GM18951 (cell line): ENCODE measurements at regions not wholly inside any gene's neighbourhood (a gene's known extent, or its start where the extent isn't known, plus 50 kb on each side); places are given as distances from the start of the nearest gene placed in this dataset.
"Not testable (repeated sequence)": the region's sequence is repeated elsewhere in the genome, so short reads cannot be mapped to it uniquely, and the experiment has no call there.

ENCODE experiments used
- POLR2A ChIP-seq: IDR thresholded peaks from 4 replicates; pipeline ENCODE4 v1.6.1; 2011; ENCODE audit warnings: mild to moderate bottlenecking; ENCODE audit not compliant: insufficient read length, insufficient read depth; ENCODE audit errors: extremely low read depth
- in situ Hi-C: fragments of 300-500 bp; cut with MboI; formaldehyde crosslinking; loops from one replicate; pipeline ENCODE4 v1.12.0; 2022; ENCODE audit warnings: low sequenced_read_pairs, mixed read lengths, inconsistent platforms; ENCODE audit not compliant: unreplicated experiment

DNA sequence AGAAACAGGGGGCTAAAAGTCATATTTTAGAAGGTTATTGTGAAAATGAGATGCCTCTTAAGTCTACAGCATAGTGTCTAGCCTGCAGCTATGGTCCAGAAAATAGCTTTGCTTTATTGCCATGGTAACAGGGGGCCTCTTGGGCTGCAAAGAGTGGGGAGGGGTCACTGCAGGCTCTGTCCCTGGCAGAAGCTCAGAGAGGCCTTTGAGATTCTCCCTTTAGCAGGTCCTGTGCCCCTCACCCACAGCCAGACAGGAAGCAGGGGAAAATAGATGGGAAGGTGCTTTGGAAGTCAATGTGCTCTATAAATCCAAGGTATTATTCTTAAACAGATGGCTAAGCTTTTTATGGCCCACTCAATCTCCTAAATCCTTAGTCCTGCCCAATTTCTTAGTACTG is 1021.3 kb upstream of the GYPC start:
- TF ChIP-seq POLR2A: no peak
- in situ Hi-C loops: no loop called here

DNA sequence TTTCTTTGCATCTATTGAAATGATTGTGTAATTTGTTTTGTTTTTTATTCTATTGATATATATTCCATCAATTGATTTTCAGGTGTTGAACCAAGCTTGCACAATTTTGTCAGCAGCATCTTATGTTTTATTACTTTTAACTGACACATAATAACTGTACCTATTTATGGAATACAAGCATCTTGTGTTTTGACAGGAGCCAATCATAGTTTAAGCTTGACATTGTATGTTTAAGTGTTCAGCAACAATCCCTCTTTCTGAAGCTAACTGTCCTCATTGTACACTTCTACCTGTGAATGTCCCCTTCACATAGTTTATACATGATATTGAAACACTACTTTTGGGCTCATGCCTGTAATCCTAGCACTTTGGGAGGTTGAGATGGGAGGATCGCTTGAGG is 1017.6 kb upstream of the GYPC start:
- no peak for TF ChIP-seq POLR2A
- in situ Hi-C loops: no loop called here

DNA sequence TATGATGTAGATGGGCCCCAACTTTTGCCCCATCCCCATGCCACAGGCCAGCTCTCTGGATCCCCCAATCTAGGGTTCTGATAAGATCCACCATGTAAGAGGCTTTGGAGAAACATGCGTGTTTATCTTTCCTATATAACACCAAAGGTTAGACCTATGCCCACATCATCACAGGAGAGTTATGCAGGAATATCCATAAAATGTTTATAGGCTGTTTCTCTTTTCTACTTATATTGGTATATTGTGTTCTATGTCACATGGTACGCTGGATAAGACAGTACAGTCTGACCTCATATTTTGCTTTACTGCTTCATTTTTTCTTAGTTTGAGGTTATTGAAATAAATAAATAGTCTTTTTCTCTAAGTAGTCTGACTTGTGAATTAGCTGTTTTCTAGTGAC is 1013.9 kb upstream of the GYPC start:
- TF ChIP-seq POLR2A: no peak
- in situ Hi-C loops: no loop called here

DNA sequence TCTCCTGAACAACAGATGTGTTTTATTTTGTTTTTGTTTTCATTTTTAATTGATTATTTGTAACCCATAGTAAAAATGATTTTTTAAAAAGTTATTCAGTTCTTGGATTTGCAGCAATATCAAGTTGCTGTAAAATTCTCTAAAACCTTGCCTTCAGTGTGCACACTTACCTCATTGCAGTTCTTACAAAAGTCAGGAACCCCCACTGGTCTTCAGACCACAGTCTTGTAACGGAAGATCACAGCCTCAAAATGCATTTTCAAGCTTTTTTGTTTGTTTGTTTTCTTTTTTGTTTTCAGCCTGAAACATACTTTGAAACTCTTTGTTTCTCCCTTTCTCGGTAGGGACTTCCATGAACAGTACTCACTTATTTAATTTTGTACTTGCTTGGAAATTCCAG is 1012.8 kb upstream of the GYPC start:
- TF ChIP-seq POLR2A: no peak
- in situ Hi-C loops: no loop called here

DNA sequence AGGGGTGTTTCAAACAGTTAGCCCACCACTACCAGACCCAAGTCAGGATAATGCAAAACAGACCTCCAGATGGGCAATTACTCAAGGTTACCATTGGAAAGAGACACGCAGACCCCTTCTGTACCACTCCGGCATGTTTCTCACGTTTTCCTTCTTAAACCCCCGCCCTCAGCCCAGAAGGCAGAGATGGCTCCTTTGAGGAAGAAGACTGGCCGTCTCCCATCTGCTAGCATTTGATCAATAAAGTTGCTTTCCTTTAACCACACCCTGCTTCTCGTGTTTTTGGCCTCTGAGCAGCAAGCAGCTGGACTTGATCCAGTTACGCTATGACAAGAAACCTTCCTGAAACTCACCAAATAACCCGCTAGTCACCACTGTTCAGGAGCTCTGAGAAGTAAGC is 1012.4 kb upstream of the GYPC start:
- in situ Hi-C loops: no loop called here
- TF ChIP-seq POLR2A: no peak

DNA sequence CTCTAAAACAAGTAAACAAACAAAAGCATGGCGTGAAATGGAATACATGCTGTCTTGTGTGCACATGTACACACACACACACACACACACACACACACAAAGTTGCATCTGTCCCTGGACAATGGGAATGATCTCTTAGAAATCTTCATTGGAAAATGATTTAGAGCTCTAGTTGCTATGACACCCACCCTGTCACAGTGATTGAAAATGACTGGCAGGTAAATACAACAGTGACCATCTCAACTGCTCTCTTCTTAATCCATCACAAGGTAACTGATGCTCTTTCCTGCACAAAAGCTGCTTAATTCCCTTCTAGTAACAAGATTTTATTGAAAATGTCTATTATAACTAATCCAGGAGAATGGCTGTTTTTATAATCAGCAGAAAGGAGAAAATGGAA is 1011.7 kb upstream of the GYPC start:
- in situ Hi-C loops: no loop called here
- TF ChIP-seq POLR2A: no peak

DNA sequence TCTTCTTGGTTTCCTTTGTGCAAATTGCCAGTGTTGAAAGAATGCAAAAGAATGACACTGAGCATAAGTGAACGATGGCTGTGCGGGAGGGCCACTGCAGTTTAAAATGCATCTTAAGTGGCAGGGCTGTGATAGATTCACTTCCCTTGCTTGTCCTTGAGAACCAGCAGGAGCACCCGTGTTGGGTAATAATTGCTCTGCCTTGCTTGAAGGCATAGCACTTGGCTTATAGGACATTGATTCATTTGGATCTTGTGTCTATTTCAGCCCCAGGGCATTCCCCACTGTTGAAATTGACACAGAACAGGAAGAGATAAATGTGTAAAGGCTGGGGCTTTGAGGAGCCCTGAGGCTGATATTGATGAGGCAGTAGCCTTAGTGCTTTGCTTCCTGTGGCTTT is 1003.7 kb upstream of the GYPC start:
- in situ Hi-C loops: no loop called here
- TF ChIP-seq POLR2A: no peak

DNA sequence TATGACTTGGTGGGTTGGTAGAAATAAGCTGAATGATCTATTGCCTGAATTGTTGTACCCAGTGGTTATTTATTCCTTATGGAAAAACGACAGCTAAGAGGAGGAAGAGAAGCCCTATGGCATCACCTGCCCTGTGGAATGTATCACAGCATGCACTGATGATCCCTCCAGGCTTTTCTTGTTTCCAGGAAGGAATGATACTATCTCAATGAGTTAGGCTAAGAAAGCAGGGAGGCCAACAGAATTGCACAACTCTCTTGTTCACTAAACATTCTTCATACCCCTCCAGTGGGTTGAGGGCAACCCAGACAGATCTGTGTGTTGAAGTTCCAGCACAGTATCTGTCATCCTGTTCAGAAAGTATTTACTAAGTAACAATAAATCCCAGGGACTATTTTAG is 1001.7 kb upstream of the GYPC start:
- in situ Hi-C loops: no loop called here
- no peak for TF ChIP-seq POLR2A

DNA sequence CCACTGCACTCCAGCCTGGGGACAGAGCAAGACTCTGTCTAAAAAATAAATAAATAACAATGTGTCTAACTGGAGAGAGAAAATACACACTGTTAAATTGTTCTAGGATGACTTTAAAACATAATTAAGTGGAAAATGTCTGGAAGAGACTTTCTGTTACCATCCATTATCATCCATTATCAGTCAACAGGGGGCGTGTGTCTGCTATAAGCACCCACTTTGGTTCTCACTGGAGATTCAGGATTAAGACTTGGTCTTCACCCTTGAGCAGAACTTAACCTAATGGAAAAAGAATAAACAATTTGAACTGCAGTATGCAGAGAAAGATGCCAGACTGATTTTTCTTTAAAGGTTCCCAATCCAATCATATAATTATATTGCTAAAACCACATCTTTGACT is 999.8 kb upstream of the GYPC start:
- TF ChIP-seq POLR2A: no peak
- in situ Hi-C loops: no loop called here

DNA sequence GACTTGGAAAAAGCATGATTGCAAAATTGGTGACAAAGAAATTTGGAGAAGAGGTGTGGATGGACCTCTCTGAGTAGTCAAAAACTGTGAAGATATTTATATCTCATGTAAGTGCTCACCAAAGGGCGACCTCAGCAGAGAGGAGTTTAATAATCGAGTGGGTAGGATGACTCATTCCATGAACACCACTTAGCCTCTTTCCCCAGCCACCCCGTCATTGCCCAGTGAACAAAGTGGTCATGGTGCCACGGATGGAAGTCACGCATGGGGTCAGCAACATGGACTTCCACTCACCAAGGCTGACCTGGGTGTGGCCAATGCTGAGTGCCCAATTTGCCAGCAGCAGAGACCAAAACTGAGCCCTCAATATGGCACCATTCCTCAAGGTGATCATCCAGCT is 997.4 kb upstream of the GYPC start:
- TF ChIP-seq POLR2A: no peak
- in situ Hi-C loops: no loop called here

DNA sequence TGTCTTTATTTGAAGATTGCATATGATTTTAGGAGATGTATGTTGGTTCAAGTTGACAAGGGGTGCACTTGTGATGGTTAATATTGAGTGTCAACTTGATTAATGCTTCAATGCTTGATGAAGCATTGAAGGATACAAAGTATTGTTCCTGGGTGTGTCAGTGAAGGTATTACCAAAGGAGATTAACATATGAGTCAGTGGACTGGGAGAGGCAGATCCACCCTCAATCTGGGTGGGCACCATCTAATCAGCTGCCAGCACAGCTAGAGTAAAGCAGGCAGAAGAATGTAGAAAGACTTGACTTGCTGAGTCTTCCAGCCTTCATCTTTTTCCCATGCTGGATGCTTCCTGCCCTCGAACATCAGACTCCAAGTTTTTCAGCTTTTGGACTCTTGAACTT is 995.6 kb upstream of the GYPC start:
- in situ Hi-C loops: not testable (repeated sequence)

DNA sequence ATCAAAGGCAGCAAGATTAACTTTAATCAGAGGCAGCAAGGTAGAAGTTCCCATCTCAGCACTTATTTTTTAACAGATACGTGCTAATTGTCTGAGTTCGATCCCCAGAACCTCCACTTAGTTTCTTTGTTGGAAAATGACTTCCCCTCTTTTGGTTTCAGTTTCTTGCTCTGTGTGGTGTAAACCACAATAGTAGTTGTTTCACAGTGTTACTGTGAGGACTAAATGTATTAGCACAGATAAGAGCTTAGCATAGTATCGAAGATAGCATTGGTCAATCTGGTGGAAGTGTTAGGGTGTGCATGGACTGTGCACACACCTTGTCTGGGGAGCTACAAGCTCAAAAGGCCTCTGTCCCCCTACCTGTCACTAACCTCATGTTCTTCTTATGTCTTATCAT is 988.3 kb upstream of the GYPC start:
- in situ Hi-C loops: no loop called here
- TF ChIP-seq POLR2A: no peak

DNA sequence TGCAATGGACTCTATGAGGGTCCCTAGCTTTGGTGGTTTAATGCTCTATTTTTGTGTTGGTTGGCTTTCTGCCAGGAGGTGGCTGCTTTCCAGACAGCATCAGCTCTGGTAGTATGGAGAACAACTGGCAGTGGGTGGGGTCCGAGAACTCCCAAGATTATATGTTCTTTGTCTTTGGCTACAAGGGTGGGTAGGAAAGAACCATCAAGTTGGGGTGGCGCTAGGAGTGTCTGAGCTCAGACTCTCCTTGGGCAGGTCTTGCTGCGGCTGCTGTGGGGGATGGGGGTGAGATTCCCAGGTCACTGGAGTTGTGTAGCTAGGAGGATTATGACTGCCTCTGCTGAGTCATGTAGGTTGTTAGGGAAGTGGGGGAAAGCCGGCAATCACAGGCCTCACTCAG is 976.1 kb upstream of the GYPC start:
- in situ Hi-C loops: no loop called here

DNA sequence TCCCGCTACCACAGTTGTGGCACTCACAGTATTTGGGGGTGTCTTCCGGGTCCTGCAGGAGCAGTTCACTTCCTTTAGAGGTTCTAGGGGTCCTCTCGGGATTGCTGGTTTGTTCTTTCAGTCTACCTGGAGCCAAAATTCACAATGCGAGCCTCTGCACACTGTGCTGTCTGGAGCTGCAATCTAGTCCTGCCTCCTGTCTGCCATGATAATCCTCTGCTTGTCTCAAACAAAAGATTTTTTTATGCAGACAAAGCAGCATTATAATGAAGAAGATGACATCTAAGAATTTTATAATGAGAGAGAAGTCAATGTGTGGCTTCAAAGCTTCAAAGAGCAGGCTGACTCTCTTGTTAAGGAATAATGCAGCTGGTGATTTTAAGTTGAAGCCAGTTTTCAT is 975.1 kb upstream of the GYPC start:
- in situ Hi-C loops: no loop called here
- TF ChIP-seq POLR2A: no peak

More for the DNA sequence above, 976.1 kb upstream of the GYPC start:
- no peak for TF ChIP-seq POLR2A

DNA sequence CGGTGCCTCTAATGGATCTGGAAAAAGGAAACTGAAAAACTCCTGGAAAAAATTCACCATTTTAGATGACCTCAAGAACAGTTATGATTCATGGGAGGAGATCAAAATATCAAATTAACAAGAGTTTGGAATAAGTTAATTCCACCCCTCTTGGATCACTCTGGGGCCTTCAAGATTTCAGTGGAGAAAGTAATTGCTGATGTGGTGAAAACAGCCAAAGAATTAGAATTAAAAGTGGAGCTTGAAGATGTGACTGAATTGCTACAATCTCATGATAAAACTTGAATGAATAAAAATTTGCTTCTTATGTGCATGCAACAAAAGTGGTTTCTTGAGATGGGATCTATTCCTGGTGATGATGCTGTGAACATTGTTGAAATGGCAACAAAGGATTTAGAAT is 974.4 kb upstream of the GYPC start:
- in situ Hi-C loops: no loop called here
- TF ChIP-seq POLR2A: no peak
